GM18951 (cell line): ENCODE measurements at regions not wholly inside any gene's neighbourhood (a gene's known extent, or its start where the extent isn't known, plus 50 kb on each side); places are given as distances from the start of the nearest gene placed in this dataset.

Source experiments
- POLR2A ChIP-seq: IDR thresholded peaks from 4 replicates; pipeline ENCODE4 v1.6.1; 2011; ENCODE audit warnings: mild to moderate bottlenecking; ENCODE audit not compliant: insufficient read length, insufficient read depth; ENCODE audit errors: extremely low read depth
- in situ Hi-C: fragments of 300-500 bp; cut with MboI; formaldehyde crosslinking; loops from one replicate; pipeline ENCODE4 v1.12.0; 2022; ENCODE audit warnings: low sequenced_read_pairs, mixed read lengths, inconsistent platforms; ENCODE audit not compliant: unreplicated experiment

DNA sequence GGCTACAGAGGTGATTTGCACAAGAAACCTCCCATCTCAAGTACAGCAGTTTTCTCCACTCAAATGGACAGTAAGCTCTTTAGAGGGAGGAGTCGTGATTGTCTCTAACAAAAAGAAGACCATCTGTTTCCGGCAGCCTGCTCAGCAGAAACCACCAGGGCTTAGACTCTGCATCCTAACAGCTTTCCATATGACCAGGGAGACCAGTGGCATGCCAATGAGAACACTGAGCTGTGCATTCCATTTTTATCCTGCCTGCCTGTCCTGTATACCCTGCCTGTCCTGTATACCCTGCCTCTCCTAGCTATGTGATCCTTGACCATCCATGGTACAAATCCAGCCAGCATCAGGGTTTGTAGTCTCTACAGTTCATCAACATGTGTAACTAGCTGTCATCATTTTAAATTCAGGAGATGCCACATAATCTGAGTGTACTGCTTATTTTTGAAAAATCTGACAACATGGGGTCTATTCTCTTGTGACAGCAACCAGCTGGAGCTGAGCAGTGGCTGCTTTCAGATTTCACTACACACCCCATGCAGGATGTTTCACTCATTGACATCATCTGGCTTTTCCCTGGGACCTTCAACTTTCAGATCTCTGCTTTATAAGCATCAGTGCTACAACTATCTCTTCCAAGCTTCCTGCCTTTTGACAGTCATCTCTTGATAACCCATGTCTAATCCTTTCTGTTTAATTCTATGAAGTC lies 50.5 kb upstream of the POU2AF2 start:
- in situ Hi-C loops: no loop called here
- TF ChIP-seq POLR2A: no peak

DNA sequence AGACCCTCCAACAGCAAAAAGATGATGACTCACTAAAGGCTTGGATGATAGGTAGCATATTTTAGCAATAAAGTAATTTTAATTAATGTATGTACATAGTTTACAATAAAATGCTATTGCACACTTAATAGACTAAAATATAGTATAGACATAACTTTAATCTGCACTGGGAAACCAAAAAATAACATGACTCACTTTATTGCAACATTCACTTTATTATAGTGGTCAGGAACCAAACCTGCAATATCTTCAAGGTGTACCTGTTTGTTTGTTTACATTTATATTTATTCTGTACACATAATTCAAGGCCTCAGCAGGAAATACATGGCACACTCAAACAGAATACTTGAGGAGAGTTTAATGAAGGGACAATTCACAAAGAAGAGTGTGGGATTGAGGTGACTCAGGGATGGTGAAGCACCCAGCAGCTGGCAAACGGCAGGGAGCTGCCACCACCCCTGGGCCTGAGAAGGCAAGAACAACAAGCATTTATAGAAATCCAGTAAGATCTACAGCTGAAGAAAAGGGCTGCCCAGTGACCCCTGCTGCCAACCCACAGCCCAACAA lies 51.5 kb upstream of the POU2AF2 start:
- no peak for TF ChIP-seq POLR2A
- in situ Hi-C loops: no loop called here

- no peak for TF ChIP-seq POLR2A
Observed at GRCh38 chr11:111189466-111189865, 56.1 kb upstream of the POU2AF2 start.

DNA sequence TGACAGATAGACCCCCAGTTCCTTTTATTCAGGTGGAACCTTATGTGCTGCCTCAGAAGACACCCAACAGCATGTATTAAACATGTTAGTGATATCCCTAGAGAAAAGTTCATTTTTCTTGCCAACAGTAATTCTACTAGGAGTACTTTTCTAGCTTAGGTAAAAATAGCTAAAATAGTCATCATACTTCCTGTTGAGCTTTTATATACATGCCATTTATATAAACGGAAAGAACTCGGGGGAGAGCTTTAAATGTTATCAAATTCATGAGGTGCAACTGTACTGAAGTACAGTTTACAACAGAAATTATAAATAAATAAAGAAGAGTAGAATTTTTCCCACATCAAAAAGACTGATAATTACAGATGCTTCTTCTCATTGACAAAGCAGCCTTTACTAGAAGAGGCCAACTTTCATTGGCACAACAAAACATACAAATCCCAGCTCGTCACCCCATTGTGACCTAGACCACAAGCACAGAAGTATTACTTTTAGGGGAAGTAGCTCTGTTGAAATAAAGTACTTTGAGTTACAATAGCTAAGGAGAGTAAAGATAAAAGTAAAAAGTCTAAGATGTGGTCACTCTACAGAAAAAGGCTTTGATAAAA lies 59.1 kb upstream of the POU2AF2 start:
- in situ Hi-C loops: no loop called here
- TF ChIP-seq POLR2A: no peak

More at GRCh38 chr11:111189466-111189865, 56.1 kb upstream of the POU2AF2 start:
- in situ Hi-C loops: no loop called here

DNA sequence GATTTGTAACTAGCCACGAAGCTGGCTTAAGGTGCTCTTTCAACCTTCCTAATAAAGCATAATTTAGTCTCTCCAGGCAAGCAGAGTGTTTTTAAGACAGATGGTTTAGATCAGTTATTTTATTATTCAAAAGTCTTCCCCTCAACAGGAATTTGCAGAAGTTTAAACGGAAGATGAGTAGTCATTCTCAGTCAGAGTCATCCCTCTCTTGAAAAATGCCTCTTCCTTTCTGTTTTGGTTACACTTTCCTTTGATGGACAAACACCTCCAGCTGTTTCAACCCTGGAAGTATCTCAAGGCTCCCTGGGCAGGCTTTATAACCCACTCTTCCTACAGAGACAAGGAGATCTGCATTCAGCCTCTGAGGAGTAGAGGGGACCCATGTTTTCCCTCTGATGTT lies 60.3 kb upstream of the POU2AF2 start:
- TF ChIP-seq POLR2A: no peak
- in situ Hi-C loops: no loop called here

DNA sequence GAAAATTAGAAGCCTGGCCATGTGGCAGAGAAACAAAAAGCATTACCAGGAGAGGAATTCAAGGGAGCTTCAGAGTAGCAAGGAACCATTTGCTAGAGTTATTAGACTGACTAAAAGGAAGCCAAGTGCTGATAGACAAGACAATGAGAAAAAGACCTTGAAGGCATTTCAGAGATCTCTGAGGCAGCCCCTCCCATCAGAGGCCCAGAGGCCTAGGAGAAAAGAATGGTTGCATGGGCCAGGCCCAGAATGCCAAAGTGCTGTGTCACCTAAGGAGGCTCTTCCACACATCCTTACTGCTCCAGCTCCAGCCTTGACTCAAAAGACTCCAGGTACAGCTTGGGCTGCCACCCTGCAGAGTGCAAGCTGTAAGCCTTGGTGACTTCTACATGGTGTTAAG lies 61.8 kb upstream of the POU2AF2 start:
- no peak for TF ChIP-seq POLR2A
- in situ Hi-C loops: no loop called here

GRCh38 chr11:111179184-111179910 lies 66.2 kb upstream of the POU2AF2 start:
- TF ChIP-seq POLR2A: no peak
- in situ Hi-C loops: no loop called here

- in situ Hi-C loops: no loop called here
- no peak for TF ChIP-seq POLR2A
Observed at GRCh38 chr11:111177037-111177871, 68.3 kb upstream of the POU2AF2 start.

DNA sequence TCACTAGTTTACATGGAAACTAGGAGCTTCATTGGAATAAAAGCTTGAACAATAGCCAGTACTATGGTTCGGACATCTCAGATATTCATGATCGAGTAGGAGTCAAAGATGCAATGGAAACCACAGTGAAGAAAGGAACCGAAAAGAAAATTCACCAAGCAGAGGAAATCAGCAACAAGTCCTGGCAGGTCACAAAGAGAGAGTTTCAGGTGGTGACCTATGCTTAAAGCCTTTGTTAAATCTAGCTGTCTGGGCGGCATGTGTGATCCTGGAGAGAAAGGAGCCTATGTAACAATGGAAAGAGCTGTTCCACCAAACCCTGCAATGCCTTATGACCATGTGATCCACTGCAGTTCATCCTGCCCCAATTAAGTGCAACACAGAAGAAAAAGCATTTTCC lies 68.9 kb upstream of the POU2AF2 start:
- in situ Hi-C loops: no loop called here
- no peak for TF ChIP-seq POLR2A

DNA sequence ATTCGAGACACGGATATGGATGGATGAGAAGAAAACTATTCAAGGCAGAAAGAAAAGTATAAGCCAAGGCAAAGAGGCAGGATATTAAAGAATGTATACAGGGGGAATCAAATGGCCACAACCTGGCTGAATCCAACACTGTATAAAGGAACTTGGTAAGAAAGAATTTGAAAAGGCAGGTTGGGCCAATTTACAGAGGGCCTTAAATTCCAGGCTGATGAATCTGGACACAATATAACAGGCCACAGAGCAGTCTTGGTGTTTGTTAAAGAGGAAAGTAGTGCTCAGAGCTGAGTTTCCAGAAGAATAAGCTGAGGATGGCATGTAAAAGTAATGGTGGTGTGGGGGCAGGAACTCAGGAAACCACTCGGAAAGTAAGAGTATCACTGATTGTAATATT lies 72.3 kb upstream of the POU2AF2 start:
- in situ Hi-C loops: no loop called here
- TF ChIP-seq POLR2A: no peak

- no peak for TF ChIP-seq POLR2A
- in situ Hi-C loops: no loop called here
Observed at GRCh38 chr11:111172321-111172862, 73.1 kb upstream of the POU2AF2 start.

GRCh38 chr11:111170761-111171379 lies 74.7 kb upstream of the POU2AF2 start:
- TF ChIP-seq POLR2A: peak; percentile 51
- in situ Hi-C loops: no loop called here
